PC-3 (cell line): ENCODE measurements at regions not wholly inside any gene's neighbourhood (a gene's known extent, or its start where the extent isn't known, plus 50 kb on each side); places are given as distances from the start of the nearest gene placed in this dataset.

Experiments
- ATAC-seq: fragments of 200-7000 bp; cut with Tn5 transposase; 2 replicates; pipeline ENCODE4 v1.9.1; 2020; ENCODE audit warnings: mild to moderate bottlenecking, moderate library complexity
- BruUV-seq: library from RNA; stranded (reverse); fragments of 400-500 nt; replicated peaks from 2 replicates; lab custom pipeline; 2021; lab: Mats Ljungman, UMichigan
- CTCF ChIA-PET: fragments of 300-600 bp; sonication (Branson Sonifier 250); formaldehyde crosslinking; loops from one replicate; lab custom pipeline; 2022; ENCODE audit warnings: antibody characterized with exemption; lab: Charles Lee
- POLR2A ChIA-PET: fragments of 300-600 bp; sonication (Branson Sonifier 250); formaldehyde crosslinking; loops from one replicate; lab custom pipeline; 2022; ENCODE audit warnings: antibody characterized with exemption; ENCODE audit not compliant: unreplicated experiment; lab: Charles Lee
- DNase-seq: peaks from one replicate; pipeline ENCODE4 v3.0.0-alpha.2; 2015
- H2AFZ ChIP-seq: fragments of 300-600 bp; sonication (generic); 2 replicates; pipeline ENCODE4 v1.6.0; 2016; ENCODE audit warnings: antibody characterized with exemption, low read length
- H3F3A ChIP-seq: fragments of 300-600 bp; sonication (generic); one replicate; pipeline ENCODE4 v1.6.0; 2017; ENCODE audit warnings: antibody characterized with exemption, low read length, control low read depth, mild to moderate bottlenecking; ENCODE audit not compliant: unreplicated experiment
- H3K27ac ChIP-seq: fragments of 300-600 bp; sonication (generic); 2 replicates; pipeline ENCODE4 v1.5.1; 2016; ENCODE audit warnings: mild to moderate bottlenecking, low read length
- H3K27me3 ChIP-seq: fragments of 300-600 bp; sonication (generic); 2 replicates; pipeline ENCODE4 v1.6.1; 2016; ENCODE audit warnings: low read length, mixed read lengths
- H3K36me3 ChIP-seq: fragments of 300-600 bp; sonication (generic); 2 replicates; pipeline ENCODE4 v1.6.1; 2016; ENCODE audit warnings: low read depth, mixed run types, low read length, mixed read lengths
- H3K4me1 ChIP-seq: fragments of 300-600 bp; sonication (generic); 2 replicates; pipeline ENCODE4 v1.5.1; 2016; ENCODE audit warnings: low read length; ENCODE audit not compliant: insufficient read depth
- H3K4me2 ChIP-seq: fragments of 300-600 bp; sonication (generic); 2 replicates; pipeline ENCODE4 v1.6.0; 2016; ENCODE audit warnings: low read length
- H3K4me3 ChIP-seq: fragments of 300-600 bp; sonication (generic); 2 replicates; pipeline ENCODE4 v1.5.1; 2016; ENCODE audit warnings: mild to moderate bottlenecking, low read length, mixed read lengths
- H3K79me2 ChIP-seq: fragments of 300-600 bp; sonication (generic); 2 replicates; pipeline ENCODE4 v1.6.1; 2017; ENCODE audit warnings: low read length, mixed read lengths
- H3K9ac ChIP-seq: fragments of 300-600 bp; sonication (generic); 2 replicates; pipeline ENCODE4 v1.6.0; 2016; ENCODE audit warnings: mild to moderate bottlenecking, low read length
- H3K9me2 ChIP-seq: fragments of 300-600 bp; sonication (generic); replicated peaks from 2 replicates; pipeline ENCODE4 v1.6.1; 2016; ENCODE audit warnings: mixed run types, low read length, mixed read lengths
- H3K9me3 ChIP-seq: fragments of 300-600 bp; sonication (generic); 2 replicates; pipeline ENCODE4 v1.6.1; 2016; ENCODE audit warnings: low read length, mixed read lengths
- H4K20me1 ChIP-seq: fragments of 300-600 bp; sonication (generic); 2 replicates; pipeline ENCODE4 v1.6.1; 2016; ENCODE audit warnings: low read length, mixed read lengths
- CTCF ChIP-seq: fragments of 300-600 bp; sonication (generic); conservative IDR thresholded peaks from 2 replicates; pipeline ENCODE4 v1.5.1; 2017; ENCODE audit warnings: antibody characterized with exemption, low read depth, mild to moderate bottlenecking, low read length
- EZH2 ChIP-seq: fragments of 300-600 bp; sonication (generic); IDR thresholded peaks from one replicate; pipeline ENCODE4 v1.6.1; 2017; ENCODE audit warnings: antibody characterized with exemption, mild to moderate bottlenecking, low read length; ENCODE audit not compliant: unreplicated experiment
- EZH2phosphoT487 ChIP-seq: fragments of 300-600 bp; sonication (generic); IDR thresholded peaks from 2 replicates; pipeline ENCODE4 v1.6.1; 2018; ENCODE audit warnings: mild to moderate bottlenecking, antibody characterized with exemption, low read length, borderline replicate concordance
- intact Hi-C: fragments of 100-400 bp; cut with micrococcal nuclease; formaldehyde crosslinking; loops from 2 replicates; pipeline ENCODE4 v1.9.0; 2023

GRCh38 chr14:82431031-82431430 lies 897.4 kb upstream of the SEL1L start:
- DNase-seq (no peak), ATAC-seq (no peak)
- Histone ChIP-seq H3K27ac (no peak overlapping the region), H3K4me3 (no peak overlapping the region), H3K27me3 (no peaks in the 10 kb centered on the region), H4K20me1 (no peaks in the 10 kb centered on the region), H3K9me3 (peaks cover 22% of the 10 kb centered on the region), H3K9me2 (no peaks in the 10 kb centered on the region), H3K79me2 (no peaks in the 10 kb centered on the region), H3K4me1 (no peaks in the 10 kb centered on the region), H3K4me2 (no peak overlapping the region), H3K9ac (no peak overlapping the region), H2AFZ (no peak overlapping the region), H3K36me3 (no peaks in the 10 kb centered on the region), H3F3A (no peaks in the 10 kb centered on the region)
- TF ChIP-seq EZH2 (no peak), CTCF (no peak), EZH2phosphoT487 (no peak)
- CTCF ChIA-PET: no interaction called here
- intact Hi-C loops: no loop called here
- BruUV-seq: no TSS peak
- POLR2A ChIA-PET: no interaction called here

- H3K9ac ChIP-seq: no peak overlapping the region
- no peak overlapping the region for H2AFZ ChIP-seq
- H3K4me3 ChIP-seq: no peak overlapping the region
- no peak overlapping the region for H3K4me2 ChIP-seq
- H3K9me3 ChIP-seq: peaks cover 18% of the 10 kb centered on the region
- H3K36me3 ChIP-seq: no peaks in the 10 kb centered on the region
- intact Hi-C loops: no loop called here
- H3K27me3 ChIP-seq: no peaks in the 10 kb centered on the region
- ATAC-seq (no peak), DNase-seq (no peak)
- TF ChIP-seq EZH2 (no peak), EZH2phosphoT487 (no peak), CTCF (no peak)
- no peaks in the 10 kb centered on the region for H3K9me2 ChIP-seq
- ChIA-PET CTCF (no interaction called here), POLR2A (no interaction called here)
- BruUV-seq: no TSS peak
- H4K20me1 ChIP-seq: no peaks in the 10 kb centered on the region
- H3F3A ChIP-seq: no peaks in the 10 kb centered on the region
- no peaks in the 10 kb centered on the region for H3K4me1 ChIP-seq
- no peak overlapping the region for H3K27ac ChIP-seq
- H3K79me2 ChIP-seq: no peaks in the 10 kb centered on the region
Measured at GRCh38 chr14:82432301-82433105, 898.9 kb upstream of the SEL1L start.

GRCh38 chr14:82438436-82438835 lies 904.8 kb upstream of the SEL1L start:
- DNase-seq (no peak), ATAC-seq (no peak)
- Histone ChIP-seq H3K4me2 (no peak overlapping the region), H3K4me1 (no peaks in the 10 kb centered on the region), H3K27ac (no peak overlapping the region), H3K36me3 (no peaks in the 10 kb centered on the region), H3K9me3 (0 out of 2 replicates have a peak, but pooled peaks cover 20% of the 10 kb centered on the region), H3F3A (no peaks in the 10 kb centered on the region), H3K79me2 (no peaks in the 10 kb centered on the region), H3K9me2 (no peaks in the 10 kb centered on the region), H3K27me3 (no peaks in the 10 kb centered on the region), H2AFZ (no peak overlapping the region), H3K4me3 (no peak overlapping the region), H3K9ac (no peak overlapping the region), H4K20me1 (no peaks in the 10 kb centered on the region)
- no TSS peak for BruUV-seq
- intact Hi-C loops: no loop called here
- TF ChIP-seq EZH2 (no peak), CTCF (no peak), EZH2phosphoT487 (no peak)
- ChIA-PET CTCF (no interaction called here), POLR2A (no interaction called here)
